PC-3 (cell line): ENCODE measurements at regions not wholly inside any gene's neighbourhood (a gene's known extent, or its start where the extent isn't known, plus 50 kb on each side); places are given as distances from the start of the nearest gene placed in this dataset.

Source experiments
- EZH2 ChIP-seq: fragments of 300-600 bp; sonication (generic); IDR thresholded peaks from one replicate; pipeline ENCODE4 v1.6.1; 2017; ENCODE audit warnings: antibody characterized with exemption, mild to moderate bottlenecking, low read length; ENCODE audit not compliant: unreplicated experiment
- EZH2phosphoT487 ChIP-seq: fragments of 300-600 bp; sonication (generic); IDR thresholded peaks from 2 replicates; pipeline ENCODE4 v1.6.1; 2018; ENCODE audit warnings: mild to moderate bottlenecking, antibody characterized with exemption, low read length, borderline replicate concordance
- TF ChIP-seq, protein P1 (sequence below): fragments of 300-600 bp; sonication (generic); conservative IDR thresholded peaks from 2 replicates; pipeline ENCODE4 v1.5.1; 2017; ENCODE audit warnings: antibody characterized with exemption, low read depth, mild to moderate bottlenecking, low read length

DNA sequence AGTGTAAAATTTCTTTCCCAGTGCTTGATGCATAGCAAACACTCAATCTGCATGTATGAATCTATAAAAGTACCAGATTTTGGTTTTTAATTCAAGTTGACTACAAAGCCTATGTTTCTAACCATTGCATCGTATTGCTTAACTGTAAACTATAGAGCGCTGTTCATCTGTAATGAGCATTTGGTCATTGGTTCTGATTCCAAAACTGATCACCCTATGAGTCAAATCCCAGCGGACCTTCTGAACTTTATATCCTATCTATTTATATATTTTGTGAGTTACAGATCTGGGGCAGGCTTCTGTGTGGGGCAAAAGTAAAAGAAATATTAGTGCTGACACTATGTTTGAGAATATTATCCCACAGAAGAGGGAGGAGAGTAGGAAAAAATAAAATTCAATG lies 305.7 kb upstream of the TNC start:
- TF ChIP-seq, protein P1, sequence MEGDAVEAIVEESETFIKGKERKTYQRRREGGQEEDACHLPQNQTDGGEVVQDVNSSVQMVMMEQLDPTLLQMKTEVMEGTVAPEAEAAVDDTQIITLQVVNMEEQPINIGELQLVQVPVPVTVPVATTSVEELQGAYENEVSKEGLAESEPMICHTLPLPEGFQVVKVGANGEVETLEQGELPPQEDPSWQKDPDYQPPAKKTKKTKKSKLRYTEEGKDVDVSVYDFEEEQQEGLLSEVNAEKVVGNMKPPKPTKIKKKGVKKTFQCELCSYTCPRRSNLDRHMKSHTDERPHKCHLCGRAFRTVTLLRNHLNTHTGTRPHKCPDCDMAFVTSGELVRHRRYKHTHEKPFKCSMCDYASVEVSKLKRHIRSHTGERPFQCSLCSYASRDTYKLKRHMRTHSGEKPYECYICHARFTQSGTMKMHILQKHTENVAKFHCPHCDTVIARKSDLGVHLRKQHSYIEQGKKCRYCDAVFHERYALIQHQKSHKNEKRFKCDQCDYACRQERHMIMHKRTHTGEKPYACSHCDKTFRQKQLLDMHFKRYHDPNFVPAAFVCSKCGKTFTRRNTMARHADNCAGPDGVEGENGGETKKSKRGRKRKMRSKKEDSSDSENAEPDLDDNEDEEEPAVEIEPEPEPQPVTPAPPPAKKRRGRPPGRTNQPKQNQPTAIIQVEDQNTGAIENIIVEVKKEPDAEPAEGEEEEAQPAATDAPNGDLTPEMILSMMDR, result no peak
- no peak for TF ChIP-seq EZH2
- TF ChIP-seq EZH2phosphoT487, result no peak
